ENCODE measurements at regions not wholly inside any gene's neighbourhood (a gene's known extent, or its start where the extent isn't known, plus 50 kb on each side); places are given as distances from the start of the nearest gene placed in this dataset.
A peak's percentile ranks its signal among the peaks of the same experiment; 100 is the strongest.
"Not testable (repeated sequence)": the region's sequence is repeated elsewhere in the genome, so short reads cannot be mapped to it uniquely, and the experiment has no call there.

- not testable (repeated sequence) for DNase-seq
Observed at GRCh38 chr9:39674437-39675210, 319.2 kb downstream of the SPATA31A1 start.

- not testable (repeated sequence) for DNase-seq
Observed at GRCh38 chr9:39675211-39675553, 319.7 kb downstream of the SPATA31A1 start.

GRCh38 chr9:39678534-39679263 is 323.2 kb downstream of the SPATA31A1 start:
- DNase-seq: not testable (repeated sequence)

- not testable (repeated sequence) for DNase-seq
Observed at GRCh38 chr9:39680694-39681401, 325.4 kb downstream of the SPATA31A1 start.

- DNase-seq: not testable (repeated sequence)
Observed at GRCh38 chr9:39728862-39729261, 373.4 kb downstream of the SPATA31A1 start.

- DNase-seq: not testable (repeated sequence)
Observed at GRCh38 chr9:39744898-39745297, 389.4 kb downstream of the SPATA31A1 start.

- not testable (repeated sequence) for DNase-seq
Observed at GRCh38 chr9:39775570-39775969, 420.1 kb downstream of the SPATA31A1 start.

GRCh38 chr9:39791356-39791755 is 435.9 kb downstream of the SPATA31A1 start:
- DNase-seq: not testable (repeated sequence)

- DNase-seq: not testable (repeated sequence)
Observed at GRCh38 chr9:39797935-39798334, 442.5 kb downstream of the SPATA31A1 start.

- DNase-seq: not testable (repeated sequence)
Observed at GRCh38 chr9:39799252-39799651, 443.8 kb downstream of the SPATA31A1 start.

- not testable (repeated sequence) for DNase-seq
Observed at GRCh38 chr9:39802561-39802960, 447.1 kb downstream of the SPATA31A1 start.

- DNase-seq: peak; percentile 2 to 46
Observed at GRCh38 chr9:39809401-39810226, 454.1 kb downstream of the SPATA31A1 start.

GRCh38 chr9:39810401-39810800 is 454.9 kb downstream of the SPATA31A1 start:
- not testable (repeated sequence) for DNase-seq

GRCh38 chr9:39811615-39812014 is 456.1 kb downstream of the SPATA31A1 start:
- DNase-seq: peak in 1 of 2 donors; percentile 1

- DNase-seq: not testable (repeated sequence)
Observed at GRCh38 chr9:39828457-39828856, 473.0 kb downstream of the SPATA31A1 start.
